K562 (cell line): ENCODE measurements at regions not wholly inside any gene's neighbourhood (a gene's known extent, or its start where the extent isn't known, plus 50 kb on each side); places are given as distances from the start of the nearest gene placed in this dataset.

Experiments used
- ATAC-seq: fragments of 200-7000 bp; cut with Tn5 transposase; 3 replicates; pipeline ENCODE4 v1.9.1; 2020; ENCODE audit warnings: moderate library complexity
- BruUV-seq: library from RNA; stranded (reverse); fragments of 400-500 nt; replicated peaks from 2 replicates; lab custom pipeline; 2021; lab: Mats Ljungman, UMichigan
- CTCF ChIA-PET: fragments of 300-600 bp; formaldehyde crosslinking; extraction: SDS; loops from one replicate; lab custom pipeline; 2021; ENCODE audit warnings: low intra/inter-chr PET ratio; lab: Yijun Ruan, JAX
- POLR2A ChIA-PET: fragments of 300-600, 350-650 bp; sonication (Branson Sonifier 250); formaldehyde crosslinking; extraction: SDS; loops from one replicate; lab custom pipeline; 2021; ENCODE audit warnings: antibody characterized with exemption, inconsistent platforms; lab: Yijun Ruan, JAX
- DNase-seq, 4 experiments: peaks; one replicate each; pipeline versions ENCODE4 v3.0.0 to v3.0.0-alpha.2; 2011 to 2018; ENCODE audit warnings: low spot score in 3 of 4, mixed read lengths in 3 of 4; ENCODE audit errors: extremely low read depth in 1 of 4
- FAIRE-seq: peaks from 2 replicates; lab custom pipeline; 2011; peaks lifted over from hg19 to GRCh38; lab: Jason Lieb, UNC
- H2AFZ ChIP-seq: 2 replicates; pipeline ENCODE4 v1.6.0; 2011; ENCODE audit warnings: low read depth, low read length, control low read depth, inconsistent platforms
- H3K27ac ChIP-seq: fragments of 200-600 bp; 3 replicates; pipeline ENCODE4 v1.8.0; 2011; ENCODE audit warnings: low read depth, mild to moderate bottlenecking, control low read depth, inconsistent platforms, low read length, moderate library complexity, mixed read lengths; ENCODE audit errors: extremely low read depth
- H3K27me3 ChIP-seq, 2 experiments: fragments of 300-600 bp in 1 of 2; 2 replicates in 1 of 2; 3 replicates in 1 of 2; pipeline versions ENCODE4 v1.6.0 to v1.8.0; 2011; ENCODE audit warnings: inconsistent platforms in 2 of 2, low read length in 2 of 2, mild to moderate bottlenecking in 1 of 2, mixed read lengths in 1 of 2, moderate library complexity in 1 of 2; ENCODE audit not compliant: control insufficient read depth in 2 of 2, insufficient read depth in 2 of 2
- H3K36me3 ChIP-seq: fragments of 300-600 bp; 3 replicates; pipeline ENCODE4 v1.8.0; 2011; ENCODE audit warnings: mild to moderate bottlenecking, low read length, inconsistent platforms; ENCODE audit not compliant: control insufficient read depth, insufficient read depth
- H3K4me1 ChIP-seq, 2 experiments: fragments of 200-600 bp in 1 of 2; replicated peaks in 1 of 2; 2 replicates in 1 of 2; 3 replicates in 1 of 2; pipeline versions ENCODE4 v1.5.1 to v1.8.0; 2011; ENCODE audit warnings: inconsistent platforms in 2 of 2, low read length in 2 of 2, mild to moderate bottlenecking in 1 of 2, mixed read lengths in 1 of 2, moderate library complexity in 1 of 2; ENCODE audit not compliant: control insufficient read depth in 2 of 2, insufficient read depth in 2 of 2
- H3K4me2 ChIP-seq: 2 replicates; pipeline ENCODE4 v1.6.1; 2011; ENCODE audit warnings: low read length, control low read depth, inconsistent platforms, mixed read lengths; ENCODE audit not compliant: insufficient read depth
- H3K4me3 ChIP-seq: fragments of 200-600 bp; sonication (generic), shearing (Covaris generic); 2 replicates; pipeline ENCODE4 v1.5.1; 2016; ENCODE audit warnings: control low read depth, inconsistent platforms
- H3K79me2 ChIP-seq: fragments of 200-600 bp; 3 replicates; pipeline ENCODE4 v1.8.0; 2011; ENCODE audit warnings: low read length, inconsistent platforms; ENCODE audit not compliant: control insufficient read depth, insufficient read depth
- H3K9ac ChIP-seq, 2 experiments: 2 replicates each; pipeline versions ENCODE4 v1.6.0 to v1.6.1; 2011; ENCODE audit warnings: low read depth in 2 of 2, low read length in 2 of 2, control low read depth in 1 of 2, inconsistent platforms in 1 of 2, mild to moderate bottlenecking in 1 of 2, mixed read lengths in 1 of 2; ENCODE audit not compliant: insufficient read depth in 1 of 2
- H3K9me1 ChIP-seq: one replicate; pipeline ENCODE4 v1.6.0; 2011; ENCODE audit warnings: inconsistent platforms, mild to moderate bottlenecking, low read length, moderate library complexity; ENCODE audit not compliant: control insufficient read depth, insufficient read depth
- H3K9me3 ChIP-seq: replicated peaks from 2 replicates; pipeline ENCODE4 v1.5.1; 2011; ENCODE audit warnings: low read depth, low read length, inconsistent platforms; ENCODE audit not compliant: control insufficient read depth, insufficient read depth
- H4K20me1 ChIP-seq: replicated peaks from 2 replicates; pipeline ENCODE4 v1.6.1; 2011; ENCODE audit warnings: low read length, inconsistent platforms, mixed read lengths; ENCODE audit not compliant: control insufficient read depth, insufficient read depth
- ARHGAP35 ChIP-seq: fragments of 450-650 bp; IDR thresholded peaks from 2 replicates; pipeline ENCODE4 v1.6.1; 2018; ENCODE audit not compliant: partially characterized antibody
- ARNT ChIP-seq, 2 experiments: fragments of 450-650 bp; IDR thresholded peaks; 2 replicates each; pipeline ENCODE4 v1.6.1; 2016; ENCODE audit warnings: mild to moderate bottlenecking in 1 of 2
- ASH1L ChIP-seq: fragments of 450-650 bp; IDR thresholded peaks from 2 replicates; pipeline ENCODE4 v1.6.1; 2018; ENCODE audit warnings: borderline replicate concordance, mild to moderate bottlenecking, low read depth; ENCODE audit not compliant: partially characterized antibody
- ATF7 ChIP-seq: fragments of 450-650 bp; IDR thresholded peaks from 2 replicates; pipeline ENCODE4 v1.7.1; 2014; ENCODE audit warnings: mild to moderate bottlenecking, moderate library complexity
- BDP1 ChIP-seq: IDR thresholded peaks from 3 replicates; pipeline ENCODE4 v1.6.1; 2011; ENCODE audit not compliant: insufficient read length, insufficient read depth
- EWSR1 ChIP-seq: fragments of 450-650 bp; IDR thresholded peaks from 2 replicates; pipeline ENCODE4 v1.6.1; 2018; ENCODE audit warnings: borderline replicate concordance, mild to moderate bottlenecking, low read depth, moderate library complexity; ENCODE audit not compliant: partially characterized antibody
- HMG20B ChIP-seq: fragments of 250-450 bp; sonication (Bioruptor Pico); IDR thresholded peaks from 2 replicates; pipeline ENCODE4 v1.5.0; 2021; ENCODE audit warnings: mild to moderate bottlenecking
- MYC ChIP-seq, 2 experiments: fragments of 250-450 bp in 1 of 2; sonication (Bioruptor Pico) in 1 of 2; IDR thresholded peaks; 2 replicates each; pipeline versions ENCODE4 v1.5.1 to v1.6.1; 2012 to 2021; ENCODE audit warnings: low read depth in 2 of 2, borderline replicate concordance in 1 of 2, improper control_type of control experiment in 1 of 2, low read length in 1 of 2, mild to moderate bottlenecking in 1 of 2, moderate library complexity in 1 of 2
- POLR2H ChIP-seq: IDR thresholded peaks from 2 replicates; pipeline ENCODE4 v1.6.1; 2016; ENCODE audit warnings: missing genetic modification characterization, low read depth, mild to moderate bottlenecking, control low read depth, missing compliant biosample characterization, moderate library complexity
- SNIP1 ChIP-seq: fragments of 450-650 bp; IDR thresholded peaks from 2 replicates; pipeline ENCODE4 v1.7.1; 2017; ENCODE audit warnings: low read depth, mild to moderate bottlenecking
- SNRNP70 ChIP-seq: fragments of 200-400 bp; formaldehyde crosslinking; optimal IDR thresholded peaks from 2 replicates; pipeline ENCODE3; 2017; ENCODE audit warnings: low read depth, low read length
- THRB ChIP-seq: fragments of 450-650 bp; formaldehyde crosslinking; conservative IDR thresholded peaks from 2 replicates; pipeline ENCODE4 v1.4.0; 2022; ENCODE audit warnings: mild to moderate bottlenecking, missing genetic modification characterization
- TRIM28 ChIP-seq: fragments of 450-650 bp; IDR thresholded peaks from 2 replicates; pipeline ENCODE4 v1.6.1; 2017
- ZNF263 ChIP-seq: sonication (generic); formaldehyde crosslinking; IDR thresholded peaks from 2 replicates; pipeline ENCODE4 v1.8.0; 2022; ENCODE audit warnings: mild to moderate bottlenecking, missing genetic modification reagents, borderline replicate concordance
- ZNF668 ChIP-seq: fragments of 250-450 bp; sonication (Bioruptor Pico); IDR thresholded peaks from 2 replicates; pipeline ENCODE4 v1.8.0; 2022; ENCODE audit warnings: mild to moderate bottlenecking, inconsistent platforms
- ZNF766 ChIP-seq: fragments of 200-800 bp; sonication (Bioruptor generic); conservative IDR thresholded peaks from 2 replicates; pipeline ENCODE4 v1.6.1; 2016; ENCODE audit warnings: missing genetic modification characterization, missing compliant biosample characterization
- WGBS: fragments of 100-300 bp; shearing (Covaris generic); methylation state at CpG from one replicate; pipeline ENCODE4 v1.1.6; 2016; ENCODE audit warnings: low coverage, mixed read lengths; ENCODE audit not compliant: insufficient coverage; ENCODE audit errors: missing lambda C conversion rate; 5-methylcytosine and 5-hydroxymethylcytosine counted together
- in situ Hi-C: fragments of 300-500 bp; cut with MboI; formaldehyde crosslinking; loops from 4 replicates; pipeline ENCODE4 v1.15.0; 2018; ENCODE audit warnings: inconsistent platforms, mixed read lengths
- intact Hi-C: fragments of 100-400 bp; cut with micrococcal nuclease; formaldehyde crosslinking; loops from 2 replicates; pipeline ENCODE4 v1.14.2; 2022
- TF ChIP-seq, protein P1 (sequence below): fragments of 250-450 bp; sonication (Bioruptor Pico); IDR thresholded peaks from 2 replicates; pipeline ENCODE4 v1.4.0; 2020; ENCODE audit warnings: mild to moderate bottlenecking, moderate library complexity

GRCh38 chr9:71620331-71620730, 148.0 kb downstream of the CEMIP2 start (continued):
- TF ChIP-seq, protein P1, sequence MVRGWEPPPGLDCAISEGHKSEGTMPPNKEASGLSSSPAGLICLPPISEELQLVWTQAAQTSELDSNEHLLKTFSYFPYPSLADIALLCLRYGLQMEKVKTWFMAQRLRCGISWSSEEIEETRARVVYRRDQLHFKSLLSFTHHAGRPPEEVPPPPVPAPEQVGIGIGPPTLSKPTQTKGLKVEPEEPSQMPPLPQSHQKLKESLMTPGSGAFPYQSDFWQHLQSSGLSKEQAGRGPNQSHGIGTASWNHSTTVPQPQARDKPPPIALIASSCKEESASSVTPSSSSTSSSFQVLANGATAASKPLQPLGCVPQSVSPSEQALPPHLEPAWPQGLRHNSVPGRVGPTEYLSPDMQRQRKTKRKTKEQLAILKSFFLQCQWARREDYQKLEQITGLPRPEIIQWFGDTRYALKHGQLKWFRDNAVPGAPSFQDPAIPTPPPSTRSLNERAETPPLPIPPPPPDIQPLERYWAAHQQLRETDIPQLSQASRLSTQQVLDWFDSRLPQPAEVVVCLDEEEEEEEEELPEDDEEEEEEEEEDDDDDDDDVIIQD = no peak

DNA sequence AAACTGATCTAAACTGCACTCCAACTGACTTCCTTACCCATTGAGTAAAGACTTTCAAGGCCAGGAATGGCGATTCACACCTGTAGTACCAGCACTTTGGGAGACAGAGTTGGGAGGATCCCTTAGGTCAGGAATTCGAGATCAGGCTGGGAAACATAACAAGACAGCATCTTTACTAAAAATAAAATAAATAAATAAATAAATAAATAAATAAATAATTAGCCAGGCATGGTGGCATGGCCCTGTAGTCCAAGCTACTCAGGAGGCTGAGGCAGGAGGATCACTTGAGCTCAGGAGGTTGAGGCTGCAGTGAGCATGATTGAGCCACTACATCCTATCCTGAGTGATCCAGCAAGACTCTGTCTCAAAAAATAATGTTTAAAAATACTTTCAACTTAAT, 148.4 kb downstream of the CEMIP2 start:
- Histone ChIP-seq H3K36me3 (no peaks in the 10 kb centered on the region), H3K27me3 (no peaks in the 10 kb centered on the region), H3K9ac (no peak overlapping the region), H2AFZ (no peak overlapping the region), H3K4me3 (no peak overlapping the region), H3K27ac (no peak overlapping the region), H3K9me3 (no peaks in the 10 kb centered on the region), H3K4me1 (no peaks in the 10 kb centered on the region), H3K79me2 (no peaks in the 10 kb centered on the region), H3K4me2 (no peak overlapping the region), H4K20me1 (no peaks in the 10 kb centered on the region), H3K9me1 (no peaks in the 10 kb centered on the region)
- intact Hi-C loops = no loop called here
- no peak for ATAC-seq
- no TSS peak for BruUV-seq
- no peak for FAIRE-seq
- 14% methylated on average over 2 of the region's 2 CpGs for WGBS
- ChIA-PET CTCF (no interaction called here), POLR2A (interaction anchor here (1.0 kb wide), 1 partner anchor 15 kb away, joined by 3 read pairs; no protein-coding TSS in a partner anchor)
- TF ChIP-seq HMG20B (CRISPR knock-in tag) = no peak
- no peak for TF ChIP-seq ARHGAP35
- no peak for TF ChIP-seq ZNF766 (CRISPR knock-in tag)
- TF ChIP-seq MYC (IDR thresholded peaks at IDR 0.05; ENCODE audit: low read depth, low read length) = no peak
- no peak for TF ChIP-seq MYC (CRISPR knock-in tag; IDR thresholded peaks at IDR 0.05; ENCODE audit: borderline replicate concordance, low read depth)
- TF ChIP-seq SNIP1 = no peak
- TF ChIP-seq, protein P1 = no peak
- TF ChIP-seq ARNT (IDR thresholded peaks at IDR 0.05) = no peak
- TF ChIP-seq ZNF668 = no peak
- no peak for TF ChIP-seq POLR2H (tag)
- no peak for TF ChIP-seq ATF7
- TF ChIP-seq ZNF263 (CRISPR knock-in tag) = no peak
- no peak for TF ChIP-seq THRB (CRISPR knock-in tag)
- no peak for TF ChIP-seq ASH1L
- TF ChIP-seq TRIM28 = no peak
- no peak for TF ChIP-seq EWSR1
- no peak for TF ChIP-seq SNRNP70
- no peak for TF ChIP-seq BDP1
- DNase-seq = no peak
- in situ Hi-C loops = no loop called here
